ENCODE measurements at regions not wholly inside any gene's neighbourhood (a gene's known extent, or its start where the extent isn't known, plus 50 kb on each side); places are given as distances from the start of the nearest gene placed in this dataset.

GRCh38 chr2:239870863-239871262 lies 154.3 kb downstream of the NDUFA10 start:
- no peak for DNase-seq
- Mint-ChIP-seq H3K4me3 (ENCODE audit: unreplicated experiment) (no peak overlapping the region), H3K9me3 (ENCODE audit: unreplicated experiment) (no peaks in the 10 kb centered on the region), H3K27me3 (ENCODE audit: unreplicated experiment) (peaks cover 2% of the 10 kb centered on the region), H3K27ac (ENCODE audit: unreplicated experiment) (no peak overlapping the region), H3K36me3 (ENCODE audit: unreplicated experiment) (no peaks in the 10 kb centered on the region), H3K4me1 (ENCODE audit: low read depth, unreplicated experiment) (peaks cover 6% of the 10 kb centered on the region)
- TF ChIP-seq CTCF (IDR thresholded peaks at IDR 0.05; ENCODE audit: partially characterized antibody, unreplicated experiment): no peak

- Mint-ChIP-seq H3K9me3 (ENCODE audit: unreplicated experiment) (no peaks in the 10 kb centered on the region), H3K27ac (ENCODE audit: unreplicated experiment) (no peak overlapping the region), H3K27me3 (ENCODE audit: unreplicated experiment) (peaks cover 2% of the 10 kb centered on the region), H3K4me3 (ENCODE audit: unreplicated experiment) (no peak overlapping the region), H3K4me1 (ENCODE audit: low read depth, unreplicated experiment) (peaks cover 6% of the 10 kb centered on the region), H3K36me3 (ENCODE audit: unreplicated experiment) (no peaks in the 10 kb centered on the region)
- TF ChIP-seq CTCF (IDR thresholded peaks at IDR 0.05; ENCODE audit: partially characterized antibody, unreplicated experiment): no peak
- DNase-seq: no peak
Measured at GRCh38 chr2:239870276-239870675, 154.9 kb downstream of the NDUFA10 start.

- H3K9me3 Mint-ChIP-seq (ENCODE audit: unreplicated experiment): no peaks in the 10 kb centered on the region
- no peak overlapping the region for H3K27ac Mint-ChIP-seq (ENCODE audit: unreplicated experiment)
- DNase-seq: no peak
- H3K4me1 Mint-ChIP-seq (ENCODE audit: low read depth, unreplicated experiment): peaks cover 6% of the 10 kb centered on the region
- H3K27me3 Mint-ChIP-seq (ENCODE audit: unreplicated experiment): peaks cover 2% of the 10 kb centered on the region
- no peak for TF ChIP-seq CTCF (IDR thresholded peaks at IDR 0.05; ENCODE audit: partially characterized antibody, unreplicated experiment)
- H3K4me3 Mint-ChIP-seq (ENCODE audit: unreplicated experiment): no peak overlapping the region
- no peaks in the 10 kb centered on the region for H3K36me3 Mint-ChIP-seq (ENCODE audit: unreplicated experiment)
Measured at GRCh38 chr2:239869272-239870155, 155.6 kb downstream of the NDUFA10 start.

DNA sequence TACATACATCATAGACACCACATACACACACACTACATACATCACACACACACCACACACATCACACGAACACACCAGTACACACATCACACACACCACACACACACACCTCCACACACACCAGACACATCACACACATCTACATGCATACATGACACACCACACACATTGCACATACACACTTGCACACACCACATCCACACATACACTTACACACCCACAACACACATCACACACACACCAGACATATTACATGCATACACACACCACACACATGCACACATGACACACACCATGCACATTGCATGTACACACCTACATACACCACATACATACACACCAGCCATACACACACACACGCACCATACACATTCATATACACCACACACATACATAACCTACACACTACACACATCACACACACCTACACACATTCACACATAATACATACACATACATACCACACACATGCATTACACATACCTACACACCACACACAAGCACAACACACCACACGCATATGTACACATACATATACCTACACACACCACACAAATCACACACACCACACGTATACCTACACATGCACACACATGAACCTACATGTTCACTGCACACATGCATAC lies 156.5 kb downstream of the NDUFA10 start:
- H3K4me1 Mint-ChIP-seq (ENCODE audit: low read depth, unreplicated experiment): peaks cover 4% of the 10 kb centered on the region
- peaks cover 2% of the 10 kb centered on the region for H3K27me3 Mint-ChIP-seq (ENCODE audit: unreplicated experiment)
- TF ChIP-seq CTCF (IDR thresholded peaks at IDR 0.05; ENCODE audit: partially characterized antibody, unreplicated experiment): no peak
- H3K4me3 Mint-ChIP-seq (ENCODE audit: unreplicated experiment): no peak overlapping the region
- no peak for DNase-seq
- H3K36me3 Mint-ChIP-seq (ENCODE audit: unreplicated experiment): no peaks in the 10 kb centered on the region
- H3K9me3 Mint-ChIP-seq (ENCODE audit: unreplicated experiment): no peaks in the 10 kb centered on the region
- H3K27ac Mint-ChIP-seq (ENCODE audit: unreplicated experiment): no peak overlapping the region

GRCh38 chr2:239866778-239867177 lies 158.4 kb downstream of the NDUFA10 start:
- DNase-seq: no peak
- H3K4me3 Mint-ChIP-seq (ENCODE audit: unreplicated experiment): no peak overlapping the region
- no peak for TF ChIP-seq CTCF (IDR thresholded peaks at IDR 0.05; ENCODE audit: partially characterized antibody, unreplicated experiment)
- H3K27ac Mint-ChIP-seq (ENCODE audit: unreplicated experiment): no peak overlapping the region
- peaks cover 2% of the 10 kb centered on the region for H3K27me3 Mint-ChIP-seq (ENCODE audit: unreplicated experiment)
- H3K4me1 Mint-ChIP-seq (ENCODE audit: low read depth, unreplicated experiment): peaks cover 4% of the 10 kb centered on the region
- H3K9me3 Mint-ChIP-seq (ENCODE audit: unreplicated experiment): no peaks in the 10 kb centered on the region
- no peaks in the 10 kb centered on the region for H3K36me3 Mint-ChIP-seq (ENCODE audit: unreplicated experiment)
